GM12878 (cell line): ENCODE measurements at regions not wholly inside any gene's neighbourhood (a gene's known extent, or its start where the extent isn't known, plus 50 kb on each side); places are given as distances from the start of the nearest gene placed in this dataset.

ENCODE experiments used
- CREB1 ChIP-seq: IDR thresholded peaks from 2 replicates; pipeline ENCODE4 v1.6.1; 2012; ENCODE audit warnings: low read depth, mild to moderate bottlenecking, inconsistent platforms
- CTCF ChIP-seq, 3 experiments: IDR thresholded peaks in 2 of 3; conservative IDR thresholded peaks in 1 of 3; 2 replicates each; pipeline ENCODE4 v1.5.1; 2011; ENCODE audit warnings: low read depth in 3 of 3, low read length in 3 of 3, mild to moderate bottlenecking in 3 of 3, control low read depth in 2 of 3, moderate library complexity in 2 of 3, inconsistent platforms in 1 of 3, mixed read lengths in 1 of 3; ENCODE audit not compliant: control insufficient read depth in 2 of 3, insufficient read depth in 1 of 3; ENCODE audit errors: extremely low read depth in 1 of 3
- ESRRA ChIP-seq: IDR thresholded peaks from 2 replicates; pipeline ENCODE4 v1.6.1; 2012; ENCODE audit warnings: mild to moderate bottlenecking, low read length, improper control_type of control experiment
- EZH2 ChIP-seq: IDR thresholded peaks from 2 replicates; pipeline ENCODE4 v1.6.1; 2012; ENCODE audit warnings: low read depth, mild to moderate bottlenecking, control low read depth, inconsistent platforms, low read length, borderline replicate concordance; ENCODE audit not compliant: control insufficient read depth
- MTA2 ChIP-seq: fragments of 450-650 bp; IDR thresholded peaks from 2 replicates; pipeline ENCODE4 v1.6.1; 2016; ENCODE audit warnings: low read depth, mild to moderate bottlenecking, moderate library complexity
- NRF1 ChIP-seq: conservative IDR thresholded peaks from 2 replicates; pipeline ENCODE4 v1.6.1; 2011; ENCODE audit warnings: mild to moderate bottlenecking, low read depth, low read length, improper control_type of control experiment

GRCh38 chr5:105773241-105773640, 1897.5 kb downstream of the EFNA5 start:
- no peak for TF ChIP-seq CTCF (IDR thresholded peaks at IDR 0.05 in 2 of 3, conservative IDR thresholded peaks at IDR 0.05 in 1 of 3; ENCODE audit: control insufficient read depth in 2 of 3, extremely low read depth in 1 of 3, insufficient read depth in 1 of 3, low read depth in 3 of 3, low read length in 3 of 3)
- TF ChIP-seq ESRRA, result no peak
- TF ChIP-seq CREB1, result no peak
- no peak for TF ChIP-seq MTA2
- TF ChIP-seq NRF1, result no peak
- TF ChIP-seq EZH2, result no peak
